Osteoblast (primary cell): ENCODE measurements at regions not wholly inside any gene's neighbourhood (a gene's known extent, or its start where the extent isn't known, plus 50 kb on each side); places are given as distances from the start of the nearest gene placed in this dataset.

ENCODE experiments used
- DNase-seq: peaks from one replicate; pipeline ENCODE4 v3.0.0; 2011; ENCODE audit warnings: low spot score, mixed read lengths; ENCODE audit not compliant: insufficient read length; ENCODE audit errors: missing footprints
- H2AFZ ChIP-seq: 2 replicates; pipeline ENCODE4 v1.6.0; 2011; ENCODE audit warnings: mild to moderate bottlenecking, low read length
- H3K27ac ChIP-seq: 2 replicates; pipeline ENCODE4 v1.5.1; 2011; ENCODE audit warnings: mild to moderate bottlenecking, low read depth, low read length, moderate library complexity
- H3K27me3 ChIP-seq: 2 replicates; pipeline ENCODE4 v1.6.0; 2012; ENCODE audit warnings: mild to moderate bottlenecking, control low read depth, inconsistent platforms, low read length, moderate library complexity; ENCODE audit not compliant: insufficient read depth
- H3K36me3 ChIP-seq: 2 replicates; pipeline ENCODE4 v1.5.1; 2011; ENCODE audit warnings: mild to moderate bottlenecking, low read length, control low read depth, moderate library complexity; ENCODE audit not compliant: insufficient read depth
- H3K4me1 ChIP-seq: 2 replicates; pipeline ENCODE4 v1.5.1; 2011; ENCODE audit warnings: mild to moderate bottlenecking, low read length, control low read depth, moderate library complexity; ENCODE audit not compliant: insufficient read depth
- H3K4me2 ChIP-seq: 2 replicates; pipeline ENCODE4 v1.6.0; 2011; ENCODE audit warnings: mild to moderate bottlenecking, low read length; ENCODE audit not compliant: insufficient read depth
- H3K4me3 ChIP-seq: fragments of 200-600 bp; sonication (generic); 3 replicates; pipeline ENCODE4 v1.5.1; 2012; ENCODE audit warnings: mild to moderate bottlenecking, low read length, inconsistent platforms; ENCODE audit not compliant: insufficient read depth
- H3K79me2 ChIP-seq: 2 replicates; pipeline ENCODE4 v1.6.0; 2012; ENCODE audit warnings: mild to moderate bottlenecking, low read length, control low read depth, inconsistent platforms; ENCODE audit not compliant: insufficient read depth
- H3K9me3 ChIP-seq: 2 replicates; pipeline ENCODE4 v1.5.1; 2011; ENCODE audit warnings: low read depth, low read length, control low read depth
- H4K20me1 ChIP-seq: 2 replicates; pipeline ENCODE4 v1.6.0; 2012; ENCODE audit warnings: mild to moderate bottlenecking, low read length, control low read depth; ENCODE audit not compliant: insufficient read depth
- CTCF ChIP-seq: IDR thresholded peaks from 2 replicates; pipeline ENCODE4 v1.5.1; 2011; ENCODE audit warnings: mild to moderate bottlenecking, low read depth, low read length, moderate library complexity; ENCODE audit errors: extremely low read depth

GRCh38 chr7:125908711-125909110 is 979.1 kb upstream of the POT1 start:
- H3K36me3 ChIP-seq = no peaks in the 10 kb centered on the region
- H3K27me3 ChIP-seq = no peaks in the 10 kb centered on the region
- TF ChIP-seq CTCF = no peak
- H2AFZ ChIP-seq = no peak overlapping the region
- DNase-seq = no peak
- peaks cover 1% of the 10 kb centered on the region for H3K9me3 ChIP-seq
- H3K27ac ChIP-seq = no peak overlapping the region
- no peak overlapping the region for H3K4me2 ChIP-seq
- H3K79me2 ChIP-seq = no peaks in the 10 kb centered on the region
- H3K4me1 ChIP-seq = no peaks in the 10 kb centered on the region
- H3K4me3 ChIP-seq = no peak overlapping the region
- no peaks in the 10 kb centered on the region for H4K20me1 ChIP-seq

GRCh38 chr7:125899577-125899976 is 970.0 kb upstream of the POT1 start:
- no peak overlapping the region for H2AFZ ChIP-seq
- H3K4me3 ChIP-seq = no peak overlapping the region
- H3K36me3 ChIP-seq = no peaks in the 10 kb centered on the region
- H3K4me2 ChIP-seq = no peak overlapping the region
- H3K9me3 ChIP-seq = peaks cover 2% of the 10 kb centered on the region
- H3K79me2 ChIP-seq = no peaks in the 10 kb centered on the region
- no peak for DNase-seq
- no peaks in the 10 kb centered on the region for H3K4me1 ChIP-seq
- H3K27ac ChIP-seq = no peak overlapping the region
- H4K20me1 ChIP-seq = no peaks in the 10 kb centered on the region
- TF ChIP-seq CTCF = no peak
- H3K27me3 ChIP-seq = no peaks in the 10 kb centered on the region

- H3K27ac ChIP-seq = no peak overlapping the region
- no peak for TF ChIP-seq CTCF
- no peaks in the 10 kb centered on the region for H4K20me1 ChIP-seq
- H3K9me3 ChIP-seq = no peaks in the 10 kb centered on the region
- no peaks in the 10 kb centered on the region for H3K79me2 ChIP-seq
- peak; percentile 27 for DNase-seq
- no peak overlapping the region for H3K4me3 ChIP-seq
- no peaks in the 10 kb centered on the region for H3K36me3 ChIP-seq
- no peaks in the 10 kb centered on the region for H3K27me3 ChIP-seq
- H3K4me2 ChIP-seq = no peak overlapping the region
- no peak overlapping the region for H2AFZ ChIP-seq
- no peaks in the 10 kb centered on the region for H3K4me1 ChIP-seq
These were observed 962.8 kb upstream of the POT1 start for GRCh38 chr7:125892434-125892833.

- Histone ChIP-seq H3K79me2 (no peaks in the 10 kb centered on the region), H3K4me1 (no peaks in the 10 kb centered on the region), H3K9me3 (peaks cover 2% of the 10 kb centered on the region), H2AFZ (no peak overlapping the region), H4K20me1 (no peaks in the 10 kb centered on the region), H3K36me3 (no peaks in the 10 kb centered on the region), H3K4me3 (no peak overlapping the region), H3K27me3 (no peaks in the 10 kb centered on the region), H3K4me2 (no peak overlapping the region), H3K27ac (no peak overlapping the region)
- no peak for DNase-seq
- TF ChIP-seq CTCF = no peak
These were observed 949.4 kb upstream of the POT1 start for GRCh38 chr7:125878988-125879387.
